GM23338 (cell line): ENCODE measurements at regions not wholly inside any gene's neighbourhood (a gene's known extent, or its start where the extent isn't known, plus 50 kb on each side); places are given as distances from the start of the nearest gene placed in this dataset.

Experiments
- ATAC-seq: fragments of 200-7000 bp; cut with Tn5 transposase; 3 replicates; pipeline ENCODE4 v1.9.1; 2020
- DNase-seq: peaks from one replicate; pipeline ENCODE4 v3.0.0-alpha.2; 2015; ENCODE audit warnings: low spot score
- H2AFZ ChIP-seq: fragments of 200-600 bp; sonication (generic); 2 replicates; pipeline ENCODE4 v1.8.0; 2016; ENCODE audit warnings: antibody characterized with exemption, mild to moderate bottlenecking, moderate library complexity
- H3F3A ChIP-seq: fragments of 200-600 bp; sonication (generic); replicated peaks from 2 replicates; pipeline ENCODE4 v1.8.0; 2017; ENCODE audit warnings: antibody characterized with exemption, mixed run types, low read depth
- H3K27ac ChIP-seq: fragments of 200-600 bp; sonication (generic); 2 replicates; pipeline ENCODE4 v1.6.1; 2016; ENCODE audit warnings: low read depth
- H3K27me3 ChIP-seq: fragments of 200-600 bp; sonication (generic); 2 replicates; pipeline ENCODE4 v1.8.0; 2016; ENCODE audit warnings: mild to moderate bottlenecking, mixed run types, moderate library complexity; ENCODE audit not compliant: insufficient read depth
- H3K36me3 ChIP-seq: fragments of 200-600 bp; sonication (generic); 2 replicates; pipeline ENCODE4 v1.8.0; 2016; ENCODE audit warnings: mild to moderate bottlenecking; ENCODE audit not compliant: insufficient read depth
- H3K4me1 ChIP-seq: fragments of 200-600 bp; sonication (generic); 2 replicates; pipeline ENCODE4 v1.8.0; 2016; ENCODE audit warnings: mild to moderate bottlenecking, moderate library complexity; ENCODE audit not compliant: insufficient read depth
- H3K4me2 ChIP-seq: fragments of 200-600 bp; sonication (generic); 2 replicates; pipeline ENCODE4 v1.7.1; 2017; ENCODE audit warnings: mixed run types
- H3K4me3 ChIP-seq: fragments of 200-600 bp; sonication (generic); 2 replicates; pipeline ENCODE4 v1.6.1; 2016; ENCODE audit warnings: mixed run types
- H3K79me2 ChIP-seq: fragments of 200-600 bp; sonication (generic); replicated peaks from 2 replicates; pipeline ENCODE4 v1.8.0; 2017; ENCODE audit warnings: mild to moderate bottlenecking; ENCODE audit not compliant: insufficient read depth
- H3K9me2 ChIP-seq: fragments of 200-600 bp; sonication (generic); 2 replicates; pipeline ENCODE4 v1.8.0; 2017; ENCODE audit not compliant: insufficient read depth
- H4K20me1 ChIP-seq: fragments of 200-600 bp; sonication (generic); replicated peaks from 2 replicates; pipeline ENCODE4 v1.8.0; 2017; ENCODE audit warnings: mild to moderate bottlenecking; ENCODE audit not compliant: insufficient read depth
- H3K27ac Mint-ChIP-seq: 2 replicates; pipeline ENCODE4 v1.8.0; 2020; ENCODE audit warnings: inconsistent platforms, mild to moderate bottlenecking, moderate library complexity, mixed read lengths
- H3K27me3 Mint-ChIP-seq: 3 replicates; pipeline ENCODE4 v1.8.0; 2022; ENCODE audit warnings: low read depth, mild to moderate bottlenecking, moderate library complexity, mixed read lengths, inconsistent platforms; ENCODE audit not compliant: insufficient read depth, poor library complexity
- H3K36me3 Mint-ChIP-seq: 3 replicates; pipeline ENCODE4 v1.8.0; 2021; ENCODE audit warnings: low read depth, mild to moderate bottlenecking, inconsistent platforms, moderate library complexity, mixed read lengths
- H3K4me1 Mint-ChIP-seq: 3 replicates; pipeline ENCODE4 v1.8.0; 2020; ENCODE audit warnings: mild to moderate bottlenecking, inconsistent platforms, mixed read lengths
- H3K4me3 Mint-ChIP-seq: 3 replicates; pipeline ENCODE4 v1.8.0; 2021; ENCODE audit warnings: moderate library complexity, mild to moderate bottlenecking, inconsistent platforms, mixed read lengths
- H3K9me3 Mint-ChIP-seq: 3 replicates; pipeline ENCODE4 v1.8.0; 2020; ENCODE audit warnings: moderate library complexity, mild to moderate bottlenecking, inconsistent platforms, mixed read lengths
- CREB1 ChIP-seq: fragments of 250-450 bp; sonication (Bioruptor Pico); IDR thresholded peaks from 2 replicates; pipeline ENCODE4 v1.5.0; 2020; ENCODE audit warnings: low read depth, mild to moderate bottlenecking, moderate library complexity
- CTCF ChIP-seq, 2 experiments: fragments of 200-600 bp in 1 of 2; sonication (generic) in 1 of 2; conservative IDR thresholded peaks; 2 replicates each; pipeline versions ENCODE4 v1.5.1 to v1.6.1; 2016 to 2017; ENCODE audit warnings: antibody characterized with exemption in 2 of 2, low read depth in 2 of 2, mild to moderate bottlenecking in 2 of 2, moderate library complexity in 1 of 2
- ETS1 ChIP-seq: IDR thresholded peaks from 2 replicates; pipeline ENCODE4 v1.6.1; 2016; ENCODE audit warnings: antibody characterized with exemption
- EZH2 ChIP-seq: fragments of 200-600 bp; sonication (generic); IDR thresholded peaks from one replicate; pipeline ENCODE4 v1.8.0; 2017; ENCODE audit warnings: antibody characterized with exemption, mild to moderate bottlenecking, low read depth; ENCODE audit not compliant: unreplicated experiment
- JUNB ChIP-seq: IDR thresholded peaks from one replicate; pipeline ENCODE4 v1.6.1; 2016; ENCODE audit warnings: antibody characterized with exemption; ENCODE audit not compliant: unreplicated experiment
- NANOG ChIP-seq: IDR thresholded peaks from 2 replicates; pipeline ENCODE4 v1.6.1; 2016; ENCODE audit warnings: antibody characterized with exemption, borderline replicate concordance
- POLR2AphosphoS5 ChIP-seq: IDR thresholded peaks from 2 replicates; pipeline ENCODE4 v1.6.1; 2016; ENCODE audit warnings: antibody characterized with exemption, low read depth
- REST ChIP-seq: IDR thresholded peaks from one replicate; pipeline ENCODE4 v1.6.1; 2018; ENCODE audit warnings: antibody characterized with exemption; ENCODE audit not compliant: unreplicated experiment
- STAT1 ChIP-seq: IDR thresholded peaks from one replicate; pipeline ENCODE4 v1.6.1; 2016; ENCODE audit warnings: antibody characterized with exemption; ENCODE audit not compliant: unreplicated experiment
- ZNF331 ChIP-seq: fragments of 250-450 bp; sonication (Bioruptor Pico); IDR thresholded peaks from 2 replicates; pipeline ENCODE4 v1.5.0; 2020; ENCODE audit warnings: low read depth, mild to moderate bottlenecking, moderate library complexity
- ZNF462 ChIP-seq: fragments of 250-450 bp; sonication (Bioruptor Pico); IDR thresholded peaks from 2 replicates; pipeline ENCODE4 v1.5.0; 2020; ENCODE audit warnings: mild to moderate bottlenecking, moderate library complexity

GRCh38 chr1:98441281-98441680, 220.2 kb upstream of the SNX7 start:
- Mint-ChIP-seq H3K36me3 (no peaks in the 10 kb centered on the region), H3K9me3 (no peaks in the 10 kb centered on the region), H3K27me3 (peaks cover 3% of the 10 kb centered on the region), H3K4me3 (no peak overlapping the region), H3K27ac (no peak overlapping the region), H3K4me1 (no peaks in the 10 kb centered on the region)
- Histone ChIP-seq H3K4me3 (no peak overlapping the region), H3K27ac (no peak overlapping the region), H3K4me2 (no peak overlapping the region), H3K27me3 (no peaks in the 10 kb centered on the region), H3K4me1 (no peaks in the 10 kb centered on the region), H3K79me2 (no peaks in the 10 kb centered on the region), H3K9me2 (no peaks in the 10 kb centered on the region), H4K20me1 (no peaks in the 10 kb centered on the region), H3F3A (no peaks in the 10 kb centered on the region), H2AFZ (no peak overlapping the region), H3K36me3 (no peaks in the 10 kb centered on the region)
- TF ChIP-seq CTCF (conservative IDR thresholded peaks at IDR 0.05; ENCODE audit: low read depth in 2 of 2) (no peak), CREB1 (CRISPR knock-in tag) (no peak), ETS1 (no peak)
- ATAC-seq (no peak), DNase-seq (no peak)

GRCh38 chr1:98439471-98439870, 222.1 kb upstream of the SNX7 start:
- Histone ChIP-seq H3K4me1 (no peaks in the 10 kb centered on the region), H3K4me3 (no peak overlapping the region), H3K4me2 (no peak overlapping the region), H3K79me2 (no peaks in the 10 kb centered on the region), H2AFZ (no peak overlapping the region), H3K27ac (no peak overlapping the region), H3K36me3 (no peaks in the 10 kb centered on the region), H4K20me1 (no peaks in the 10 kb centered on the region), H3F3A (no peaks in the 10 kb centered on the region), H3K9me2 (no peaks in the 10 kb centered on the region), H3K27me3 (no peaks in the 10 kb centered on the region)
- Mint-ChIP-seq H3K4me1 (no peaks in the 10 kb centered on the region), H3K27me3 (peaks cover 3% of the 10 kb centered on the region), H3K36me3 (no peaks in the 10 kb centered on the region), H3K4me3 (no peak overlapping the region), H3K27ac (no peak overlapping the region), H3K9me3 (no peaks in the 10 kb centered on the region)
- ATAC-seq (no peak), DNase-seq (no peak)
- TF ChIP-seq ZNF462 (no peak), EZH2 (no peak), NANOG (no peak), JUNB (no peak), STAT1 (no peak), ZNF331 (CRISPR knock-in tag) (no peak), REST (no peak), POLR2AphosphoS5 (no peak)
